IMR-90 (cell line): ENCODE measurements at regions not wholly inside any gene's neighbourhood (a gene's known extent, or its start where the extent isn't known, plus 50 kb on each side); places are given as distances from the start of the nearest gene placed in this dataset.

ENCODE experiments used
- ATAC-seq: fragments of 200-7000 bp; cut with Tn5 transposase; 2 replicates; pipeline ENCODE4 v1.9.1; 2020; ENCODE audit warnings: low read depth, mild to moderate bottlenecking, moderate library complexity
- BruUV-seq: library from RNA; stranded (reverse); fragments of 400-500 nt; replicated peaks from 2 replicates; lab custom pipeline; 2021; lab: Mats Ljungman, UMichigan
- CTCF ChIA-PET: fragments of 300-600 bp; formaldehyde crosslinking; extraction: SDS; loops from one replicate; lab custom pipeline; 2021; ENCODE audit warnings: antibody characterized with exemption; lab: Yijun Ruan, JAX
- POLR2A ChIA-PET: fragments of 300-600 bp; sonication (Branson Sonifier 250); formaldehyde crosslinking; loops from one replicate; lab custom pipeline; 2022; ENCODE audit warnings: antibody characterized with exemption; ENCODE audit not compliant: unreplicated experiment; lab: Charles Lee
- DNase-seq: peaks from one replicate; pipeline ENCODE4 v3.0.0; 2013
- H2AFZ ChIP-seq: replicated peaks from 2 replicates; pipeline ENCODE3; 2013; ENCODE audit warnings: low read length, mild to moderate bottlenecking; ENCODE audit not compliant: poor library complexity
- H2AK5ac ChIP-seq: 2 replicates; pipeline ENCODE4 v1.6.1; 2013; ENCODE audit warnings: low read depth, low read length, inconsistent platforms
- H2AK9ac ChIP-seq: replicated peaks from 2 replicates; pipeline ENCODE3; 2013; ENCODE audit warnings: mild to moderate bottlenecking, low read depth, low read length, moderate library complexity; ENCODE audit not compliant: poor library complexity
- H2BK120ac ChIP-seq: 2 replicates; pipeline ENCODE4 v1.6.1; 2013; ENCODE audit warnings: low read depth, low read length, inconsistent platforms
- H2BK15ac ChIP-seq: 3 replicates; pipeline ENCODE4 v1.6.1; 2013; ENCODE audit warnings: low read depth, low read length, inconsistent platforms
- H2BK20ac ChIP-seq: 2 replicates; pipeline ENCODE4 v1.6.1; 2013; ENCODE audit warnings: low read depth, mild to moderate bottlenecking, inconsistent platforms, low read length, moderate library complexity
- H2BK5ac ChIP-seq: 2 replicates; pipeline ENCODE4 v1.6.1; 2013; ENCODE audit warnings: mild to moderate bottlenecking, low read depth, low read length, inconsistent platforms; ENCODE audit not compliant: poor library complexity, severe bottlenecking
- H3K14ac ChIP-seq: replicated peaks from 2 replicates; pipeline ENCODE4 v1.6.1; 2013; ENCODE audit warnings: low read depth, low read length, inconsistent platforms
- H3K18ac ChIP-seq: 2 replicates; pipeline ENCODE4 v1.6.1; 2013; ENCODE audit warnings: low read depth, low read length, control low read depth
- H3K23ac ChIP-seq: 2 replicates; pipeline ENCODE4 v1.6.1; 2013; ENCODE audit warnings: low read depth, low read length, inconsistent platforms
- H3K27ac ChIP-seq: 2 replicates; pipeline ENCODE4 v1.5.1; 2013; ENCODE audit warnings: mild to moderate bottlenecking, control low read depth, low read length; ENCODE audit not compliant: insufficient read depth
- H3K27me3 ChIP-seq: 2 replicates; pipeline ENCODE4 v1.6.1; 2013; ENCODE audit warnings: low read length; ENCODE audit not compliant: control insufficient read depth, insufficient read depth
- H3K36me3 ChIP-seq: 2 replicates; pipeline ENCODE4 v1.6.1; 2013; ENCODE audit warnings: low read length, mixed read lengths; ENCODE audit not compliant: control insufficient read depth, insufficient read depth
- H3K4ac ChIP-seq: 2 replicates; pipeline ENCODE4 v1.6.1; 2013; ENCODE audit warnings: low read depth, low read length, inconsistent platforms
- H3K4me1 ChIP-seq: 2 replicates; pipeline ENCODE4 v1.6.1; 2013; ENCODE audit warnings: low read length, mixed read lengths; ENCODE audit not compliant: control insufficient read depth, insufficient read depth
- H3K4me2 ChIP-seq: 2 replicates; pipeline ENCODE4 v1.6.1; 2013; ENCODE audit warnings: low read depth, mild to moderate bottlenecking, control low read depth, low read length, moderate library complexity
- H3K4me3 ChIP-seq: 2 replicates; pipeline ENCODE4 v1.5.1; 2013; ENCODE audit warnings: low read depth, mild to moderate bottlenecking, control low read depth, low read length, moderate library complexity; ENCODE audit not compliant: insufficient read depth
- H3K56ac ChIP-seq: 2 replicates; pipeline ENCODE4 v1.6.1; 2013; ENCODE audit warnings: low read length, inconsistent platforms; ENCODE audit not compliant: insufficient read depth; ENCODE audit errors: extremely low read depth
- H3K79me1 ChIP-seq, 2 experiments: 2 replicates each; pipeline ENCODE4 v1.6.1; 2013; ENCODE audit warnings: low read length in 2 of 2, inconsistent platforms in 1 of 2, low read depth in 1 of 2
- H3K9ac ChIP-seq: 2 replicates; pipeline ENCODE4 v1.6.1; 2013; ENCODE audit warnings: low read depth, low read length, control low read depth
- H3K9me1 ChIP-seq: 2 replicates; pipeline ENCODE4 v1.6.1; 2013; ENCODE audit warnings: low read length, inconsistent platforms; ENCODE audit not compliant: insufficient read depth
- H3K9me3 ChIP-seq: 2 replicates; pipeline ENCODE4 v1.6.1; 2013; ENCODE audit warnings: low read length; ENCODE audit not compliant: control insufficient read depth, insufficient read depth
- H4K20me1 ChIP-seq: 2 replicates; pipeline ENCODE4 v1.6.1; 2013; ENCODE audit warnings: low read length, inconsistent platforms; ENCODE audit not compliant: insufficient read depth
- H4K5ac ChIP-seq: 2 replicates; pipeline ENCODE4 v1.6.1; 2013; ENCODE audit warnings: mild to moderate bottlenecking, low read depth, low read length, control low read depth
- H4K8ac ChIP-seq, 2 experiments: 2 replicates each; pipeline ENCODE4 v1.6.1; 2013; ENCODE audit warnings: low read depth in 2 of 2, low read length in 2 of 2, control low read depth in 1 of 2, inconsistent platforms in 1 of 2
- H4K91ac ChIP-seq: 2 replicates; pipeline ENCODE4 v1.6.1; 2013; ENCODE audit warnings: low read depth, low read length, inconsistent platforms; ENCODE audit not compliant: insufficient read depth
- MAFK ChIP-seq: IDR thresholded peaks from 2 replicates; pipeline ENCODE4 v1.6.1; 2012; ENCODE audit warnings: low read depth, low read length, improper control_type of control experiment
- RFX5 ChIP-seq: IDR thresholded peaks from 2 replicates; pipeline ENCODE4 v1.8.0; 2012; ENCODE audit warnings: low read depth, mild to moderate bottlenecking, low read length, moderate library complexity
- WGBS, 2 experiments: methylation state at CpG; one replicate each; pipeline versions ENCODE4 v1.1.5 to v1.1.7; 2013; ENCODE audit warnings: missing lambda C conversion rate in 2 of 2; ENCODE audit not compliant: insufficient read length in 1 of 2; ENCODE audit errors: extremely low coverage in 2 of 2; 5-methylcytosine and 5-hydroxymethylcytosine counted together
- dilution Hi-C: fragments of 300-500 bp; cut with HindIII; formaldehyde crosslinking; loops from one replicate; pipeline ENCODE4 v1.14.3; 2018; ENCODE audit warnings: low sequenced_read_pairs; ENCODE audit not compliant: unreplicated experiment
- in situ Hi-C: fragments of 300-500 bp; cut with MboI; formaldehyde crosslinking; loops from 3 replicates; pipeline ENCODE4 v1.14.3; 2019; ENCODE audit warnings: low sequenced_read_pairs, inconsistent platforms, mixed read lengths
- intact Hi-C: fragments of 100-400 bp; cut with micrococcal nuclease; formaldehyde crosslinking; loops from 2 replicates; pipeline ENCODE4 v1.10.0; 2022

DNA sequence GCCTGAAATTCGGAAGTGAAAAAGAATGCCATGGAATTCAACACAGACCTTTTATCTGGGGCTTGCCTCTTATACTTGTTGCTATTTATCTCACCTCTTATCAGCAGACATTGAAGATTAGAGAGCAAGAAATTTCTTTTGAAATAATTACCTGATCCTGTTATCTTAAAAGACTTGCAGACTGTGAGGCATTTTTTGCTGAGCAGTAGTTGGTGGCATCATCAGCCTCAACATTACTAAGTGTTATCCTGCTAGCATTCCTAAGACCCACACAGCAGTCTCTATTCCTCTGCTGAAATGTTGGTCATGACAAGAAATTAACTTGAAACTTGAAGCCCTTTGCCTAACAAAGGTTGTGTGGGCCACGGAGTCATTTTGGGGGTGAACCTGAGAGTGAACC lies 186.5 kb downstream of the TRIB2 start:
- no peak overlapping the region for H4K8ac ChIP-seq
- no peaks in the 10 kb centered on the region for H3K9me1 ChIP-seq
- H4K5ac ChIP-seq, result no peak overlapping the region
- H3K9me3 ChIP-seq, result no peaks in the 10 kb centered on the region
- ChIA-PET CTCF (no interaction called here), POLR2A (no interaction called here)
- H3K56ac ChIP-seq, result no peak overlapping the region
- peaks cover 2% of the 10 kb centered on the region; the same call in 1 of the 2 replicates for H3K4me1 ChIP-seq
- no peak overlapping the region; the same call in 1 of the 2 replicates for H4K91ac ChIP-seq
- peak; percentile 61 for ATAC-seq
- no peak overlapping the region for H2AFZ ChIP-seq
- no CpG with 5 or more reads among the region's 2 CpGs for WGBS, 2 experiments
- in situ Hi-C loops (no loop called here), dilution Hi-C loops (no loop called here), intact Hi-C loops (no loop called here)
- no peak overlapping the region for H3K4me2 ChIP-seq
- H3K23ac ChIP-seq, result no peak overlapping the region
- TF ChIP-seq MAFK (peak; percentile 31), RFX5 (no peak)
- no TSS peak for BruUV-seq
- H3K27me3 ChIP-seq, result no peaks in the 10 kb centered on the region
- H3K79me1 ChIP-seq, result no peaks in the 10 kb centered on the region
- H2BK120ac ChIP-seq, result no peak overlapping the region
- no peak overlapping the region for H3K4ac ChIP-seq
- no peak overlapping the region for H2BK15ac ChIP-seq
- no peak overlapping the region for H3K14ac ChIP-seq
- peak; percentile 44 for DNase-seq
- H3K36me3 ChIP-seq, result no peaks in the 10 kb centered on the region
- no peak overlapping the region for H2AK5ac ChIP-seq
- H3K9ac ChIP-seq, result no peak overlapping the region
- no peak overlapping the region for H3K18ac ChIP-seq
- no peak overlapping the region for H3K27ac ChIP-seq
- no peak overlapping the region for H2BK20ac ChIP-seq
- H3K4me3 ChIP-seq, result no peak overlapping the region
- H2AK9ac ChIP-seq, result no peak overlapping the region
- no peaks in the 10 kb centered on the region for H4K20me1 ChIP-seq
- no peak overlapping the region for H2BK5ac ChIP-seq
